ENCODE measurements at regions not wholly inside any gene's neighbourhood (a gene's known extent, or its start where the extent isn't known, plus 50 kb on each side); places are given as distances from the start of the nearest gene placed in this dataset.

- TF ChIP-seq CTCF (IDR thresholded peaks at IDR 0.05; ENCODE audit: insufficient read depth, low read length): no peak
- no peak for TF ChIP-seq GABPA (IDR thresholded peaks at IDR 0.05; ENCODE audit: low read depth)
- no peak for TF ChIP-seq REST (IDR thresholded peaks at IDR 0.05; ENCODE audit: insufficient replicate concordance, low read depth)
- no peak for TF ChIP-seq POLR2AphosphoS5 (IDR thresholded peaks at IDR 0.05; ENCODE audit: low read depth)
- no peak for TF ChIP-seq SPI1 (IDR thresholded peaks at IDR 0.05; ENCODE audit: borderline replicate concordance, low read depth)
These were observed 100.1 kb downstream of the HOXA1 start for GRCh38 chr7:26995666-26996065.

Measured in HL-60 (cell line).